Fibroblast of lung (primary cell): ENCODE measurements at regions not wholly inside any gene's neighbourhood (a gene's known extent, or its start where the extent isn't known, plus 50 kb on each side); places are given as distances from the start of the nearest gene placed in this dataset.

Source experiments
- CTCF ChIP-seq, 2 donors: IDR thresholded peaks in 1 of 2; conservative IDR thresholded peaks in 1 of 2; 1 replicate in 1 of 2; 2 replicates in 1 of 2; pipeline ENCODE4 v1.5.1; 2011 to 2012; ENCODE audit warnings: low read length in 2 of 2, control low read depth in 1 of 2, inconsistent platforms in 1 of 2, low read depth in 1 of 2, mild to moderate bottlenecking in 1 of 2
- EZH2 ChIP-seq: IDR thresholded peaks from 2 replicates; pipeline ENCODE4 v1.5.1; 2012; ENCODE audit warnings: low read length, control low read depth, mild to moderate bottlenecking; ENCODE audit errors: missing control alignments

GRCh38 chr20:56953048-56953586, 313.3 kb downstream of the BMP7 start:
- no peak for TF ChIP-seq CTCF (conservative IDR thresholded peaks at IDR 0.05 in 1 of 2, IDR thresholded peaks at IDR 0.05 in 1 of 2; ENCODE audit: low read depth in 1 of 2, low read length in 2 of 2)
- TF ChIP-seq EZH2: no peak
